GM21529 (cell line): ENCODE measurements at regions not wholly inside any gene's neighbourhood (a gene's known extent, or its start where the extent isn't known, plus 50 kb on each side); places are given as distances from the start of the nearest gene placed in this dataset.

Experiments used
- ATAC-seq: cut with Tn5 transposase; IDR thresholded peaks from one replicate; pipeline ENCODE4 v1.9.1; 2021; ENCODE audit not compliant: unreplicated experiment

GRCh38 chr15:47517737-47518136, 199.6 kb upstream of the SEMA6D start:
- ATAC-seq: no peak

- no peak for ATAC-seq
These were observed 193.4 kb upstream of the SEMA6D start for GRCh38 chr15:47523681-47524475.

GRCh38 chr15:47529241-47529640, 188.1 kb upstream of the SEMA6D start:
- no peak for ATAC-seq

- ATAC-seq: no peak
These were observed 182.6 kb upstream of the SEMA6D start for GRCh38 chr15:47534673-47535072.

GRCh38 chr15:47541562-47541961, 175.7 kb upstream of the SEMA6D start:
- ATAC-seq: no peak

- ATAC-seq: no peak
These were observed 174.9 kb upstream of the SEMA6D start for GRCh38 chr15:47542312-47542989.

- ATAC-seq: no peak
These were observed 169.1 kb upstream of the SEMA6D start for GRCh38 chr15:47548231-47548630.

GRCh38 chr15:47548986-47549385, 168.3 kb upstream of the SEMA6D start:
- ATAC-seq: no peak

GRCh38 chr15:47551079-47551478, 166.2 kb upstream of the SEMA6D start:
- ATAC-seq: no peak

- ATAC-seq: no peak
These were observed 165.8 kb upstream of the SEMA6D start for GRCh38 chr15:47551546-47551945.

GRCh38 chr15:47552978-47553608, 164.2 kb upstream of the SEMA6D start:
- no peak for ATAC-seq

- no peak for ATAC-seq
These were observed 163.4 kb upstream of the SEMA6D start for GRCh38 chr15:47553947-47554346.

GRCh38 chr15:47561102-47561501, 156.2 kb upstream of the SEMA6D start:
- ATAC-seq: no peak

- ATAC-seq: no peak
These were observed 151.4 kb upstream of the SEMA6D start for GRCh38 chr15:47565949-47566348.

GRCh38 chr15:47566610-47567009, 150.7 kb upstream of the SEMA6D start:
- no peak for ATAC-seq

- no peak for ATAC-seq
These were observed 149.3 kb upstream of the SEMA6D start for GRCh38 chr15:47568030-47568429.

- no peak for ATAC-seq
These were observed 147.3 kb upstream of the SEMA6D start for GRCh38 chr15:47570044-47570443.

- ATAC-seq: no peak
These were observed 146.9 kb upstream of the SEMA6D start for GRCh38 chr15:47570451-47570850.

GRCh38 chr15:47570881-47571640, 146.2 kb upstream of the SEMA6D start:
- no peak for ATAC-seq

- no peak for ATAC-seq
These were observed 143.6 kb upstream of the SEMA6D start for GRCh38 chr15:47573673-47574072.

- no peak for ATAC-seq
These were observed 140.3 kb upstream of the SEMA6D start for GRCh38 chr15:47577000-47577399.
